ENCODE measurements at regions not wholly inside any gene's neighbourhood (a gene's known extent, or its start where the extent isn't known, plus 50 kb on each side); places are given as distances from the start of the nearest gene placed in this dataset.
A peak's percentile ranks its signal among the peaks of the same experiment; 100 is the strongest.
"Not testable (repeated sequence)": the region's sequence is repeated elsewhere in the genome, so short reads cannot be mapped to it uniquely, and the experiment has no call there.

- no peak for DNase-seq (ENCODE audit: low spot score)
These were observed 144.5 kb upstream of the KCNJ15 start for GRCh38 chr21:38112219-38112789.

DNA sequence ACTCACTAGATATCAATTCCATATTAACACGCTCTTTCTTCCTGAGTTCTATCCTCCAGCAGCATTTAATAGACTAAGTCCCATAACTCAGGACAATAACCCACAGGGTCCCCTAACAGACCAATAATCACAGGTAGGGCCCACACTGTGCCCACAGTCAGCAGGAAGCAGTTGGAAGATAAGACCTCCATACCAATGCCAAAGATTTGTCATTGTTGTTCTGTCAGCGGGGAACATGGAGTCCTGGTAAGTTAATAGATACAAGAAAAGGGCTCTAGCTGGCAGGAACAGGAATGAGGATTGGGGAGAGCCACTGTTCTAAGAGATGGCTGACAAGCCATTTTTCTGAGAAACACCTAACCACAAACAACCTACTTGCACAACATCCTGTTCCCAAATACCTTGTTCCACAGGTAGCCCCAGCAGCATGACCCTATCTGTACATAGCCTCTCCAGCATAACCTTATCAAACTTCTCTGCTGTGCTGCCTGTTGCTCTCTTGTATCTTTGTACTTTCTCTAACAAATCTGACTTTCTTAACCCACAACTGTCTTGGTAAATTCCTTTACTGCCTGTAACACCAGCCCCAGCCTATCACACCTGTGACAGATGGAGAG, 142.0 kb upstream of the KCNJ15 start:
- no peak for DNase-seq (ENCODE audit: low spot score)

DNA sequence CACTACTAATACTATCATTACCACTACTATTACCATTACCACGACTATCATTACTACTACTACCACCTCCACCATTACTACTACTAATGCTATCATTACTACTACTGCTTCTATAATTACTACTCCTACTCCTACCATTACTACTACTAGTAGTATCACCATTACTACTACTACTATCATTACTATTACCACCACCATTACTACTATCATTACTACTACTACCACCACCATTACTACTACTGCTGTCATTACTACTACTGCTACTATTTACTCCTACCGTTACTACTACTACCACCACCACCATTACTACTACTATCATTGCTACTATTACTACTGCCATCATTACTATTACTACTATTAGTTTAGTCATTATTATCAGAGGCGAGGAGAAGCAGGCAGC, 140.9 kb upstream of the KCNJ15 start:
- no peak for DNase-seq (ENCODE audit: low spot score)

DNA sequence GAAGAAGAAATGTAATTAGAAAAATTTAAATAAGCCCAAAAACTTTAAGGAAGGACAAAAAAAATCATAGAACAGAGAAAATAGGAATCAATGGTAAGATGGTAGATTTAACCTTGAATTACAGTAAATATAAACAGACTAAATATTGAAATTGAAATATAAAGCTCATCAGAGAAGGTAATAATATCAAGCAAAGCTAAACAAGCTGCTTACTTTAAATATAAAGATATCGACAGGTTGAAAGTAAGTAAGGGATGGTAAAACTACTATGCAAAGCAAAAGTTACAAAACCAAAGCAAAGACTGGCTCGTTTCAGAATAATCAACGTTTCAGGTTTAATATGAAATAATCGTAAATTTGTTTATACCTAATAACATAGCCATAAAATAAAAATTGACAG, 137.0 kb upstream of the KCNJ15 start:
- no peak for DNase-seq (ENCODE audit: low spot score)

GRCh38 chr21:38120679-38120983, 136.2 kb upstream of the KCNJ15 start:
- not testable (repeated sequence) for DNase-seq (ENCODE audit: low spot score)

- no peak for DNase-seq (ENCODE audit: low spot score)
These were observed 135.6 kb upstream of the KCNJ15 start for GRCh38 chr21:38120984-38121855.

- no peak for DNase-seq (ENCODE audit: low spot score)
These were observed 134.7 kb upstream of the KCNJ15 start for GRCh38 chr21:38121888-38122720.

GRCh38 chr21:38123626-38124025, 133.2 kb upstream of the KCNJ15 start:
- no peak for DNase-seq (ENCODE audit: low spot score)

DNA sequence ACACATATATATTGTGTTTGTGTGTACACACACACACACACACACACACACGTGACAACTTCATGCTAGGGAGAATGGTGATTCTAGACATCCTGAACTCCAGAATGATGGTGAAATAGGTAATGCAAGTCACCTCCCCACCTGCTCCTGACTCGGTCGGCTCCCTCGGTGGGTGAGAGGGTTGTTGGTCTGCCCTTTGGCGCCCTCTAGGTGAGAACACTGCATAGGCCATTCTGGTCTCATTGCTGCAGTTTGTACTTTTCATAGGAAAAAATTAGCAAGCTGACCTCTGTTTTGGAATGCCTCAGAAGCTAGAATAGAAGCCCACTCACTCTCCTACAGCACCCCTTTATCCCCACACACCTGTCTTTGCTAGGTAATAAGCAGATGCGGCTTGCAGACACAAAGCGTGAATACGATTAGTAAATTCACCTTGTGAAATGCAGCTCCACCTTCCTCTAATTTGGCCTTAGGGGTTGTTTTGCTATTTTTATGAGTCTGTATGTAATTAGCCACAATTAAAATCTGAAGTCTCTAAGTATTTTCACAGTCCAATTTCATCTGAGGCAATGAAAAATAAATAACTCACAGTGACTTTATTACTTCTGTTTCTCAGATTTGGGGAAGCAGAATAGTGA, 130.0 kb upstream of the KCNJ15 start:
- DNase-seq (ENCODE audit: low spot score): peak; percentile 54

DNA sequence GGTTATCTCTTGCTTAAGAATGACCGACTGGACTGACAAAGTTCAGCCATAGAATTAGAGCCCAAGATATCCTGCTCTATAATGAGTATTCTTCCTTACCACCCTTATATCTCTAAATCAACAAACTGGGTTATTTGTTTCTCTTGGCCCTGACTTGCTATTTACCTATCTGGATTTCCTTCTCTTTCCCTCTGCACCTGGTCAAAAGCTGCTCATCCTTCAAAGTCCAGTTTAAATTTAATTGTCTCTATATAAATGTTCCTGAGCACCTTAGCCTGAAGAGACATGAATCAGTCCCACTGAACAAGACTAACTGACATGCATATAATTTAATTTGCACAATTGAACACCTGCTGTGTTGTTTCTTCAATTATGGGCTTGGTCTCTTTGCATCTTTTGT, 127.1 kb upstream of the KCNJ15 start:
- DNase-seq (ENCODE audit: low spot score): no peak

- DNase-seq (ENCODE audit: low spot score): no peak
These were observed 123.6 kb upstream of the KCNJ15 start for GRCh38 chr21:38133240-38133639.

- DNase-seq (ENCODE audit: low spot score): no peak
These were observed 122.5 kb upstream of the KCNJ15 start for GRCh38 chr21:38134084-38134873.

DNA sequence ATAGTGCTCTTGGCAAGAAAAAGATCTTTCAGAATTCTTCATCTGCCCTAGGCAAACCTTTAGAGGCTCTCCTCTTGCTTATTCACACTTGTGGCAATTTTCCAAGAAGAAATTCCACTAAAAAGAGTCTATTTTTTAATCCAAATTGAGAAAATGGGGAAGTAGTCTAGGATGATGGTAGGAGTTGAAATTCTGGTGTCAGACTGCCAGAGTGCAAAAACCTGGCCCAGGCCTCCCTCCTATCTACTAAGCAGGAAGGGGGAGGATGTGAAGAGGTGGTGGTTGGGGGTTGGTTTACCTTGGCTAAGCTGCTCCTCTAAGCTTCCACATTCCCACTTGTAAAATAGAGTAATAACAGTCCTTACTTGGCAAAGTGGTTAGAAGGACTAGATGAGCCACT, 120.6 kb upstream of the KCNJ15 start:
- no peak for DNase-seq (ENCODE audit: low spot score)

DNA sequence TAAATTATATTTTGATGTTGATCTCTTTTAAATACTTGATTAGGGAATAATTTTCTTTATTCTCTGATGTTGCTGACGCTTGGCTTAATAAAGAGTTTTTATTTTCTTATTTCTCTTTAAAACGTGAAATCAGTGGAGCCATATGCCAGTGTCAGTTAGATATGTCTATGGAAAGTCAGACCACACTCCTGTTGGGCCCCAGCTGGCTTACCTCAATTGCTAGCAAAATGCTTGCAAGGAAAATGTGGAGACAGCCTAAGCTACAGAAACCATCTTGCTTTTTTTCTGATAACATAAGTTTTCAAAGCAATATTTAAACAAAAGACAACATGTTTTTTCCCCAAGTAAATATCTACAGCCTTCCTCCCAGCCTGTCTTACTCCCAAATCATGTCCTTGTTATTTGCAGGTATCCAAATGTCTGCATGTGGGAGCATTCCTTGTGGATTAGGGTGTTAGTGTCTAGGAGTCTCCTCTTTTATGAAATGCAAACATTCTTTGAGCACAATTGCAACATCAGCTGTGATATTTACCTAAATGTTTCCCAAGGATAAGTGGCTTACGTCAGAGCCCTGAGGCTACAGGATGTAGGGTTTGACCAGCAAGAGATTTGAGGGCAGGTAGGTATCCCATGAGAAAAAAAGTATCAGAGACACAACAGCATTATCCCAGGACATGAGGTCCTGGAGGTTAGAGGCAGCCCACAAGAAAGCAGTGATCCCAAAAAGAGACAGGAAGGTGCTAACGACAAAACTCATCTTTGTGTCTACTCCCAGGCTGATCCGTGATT, 117.2 kb upstream of the KCNJ15 start:
- DNase-seq (ENCODE audit: low spot score): no peak

- peak; percentile 38 for DNase-seq (ENCODE audit: low spot score)
These were observed 116.4 kb upstream of the KCNJ15 start for GRCh38 chr21:38140207-38140903.

- no peak for DNase-seq (ENCODE audit: low spot score)
These were observed 114.6 kb upstream of the KCNJ15 start for GRCh38 chr21:38142224-38142623.

DNA sequence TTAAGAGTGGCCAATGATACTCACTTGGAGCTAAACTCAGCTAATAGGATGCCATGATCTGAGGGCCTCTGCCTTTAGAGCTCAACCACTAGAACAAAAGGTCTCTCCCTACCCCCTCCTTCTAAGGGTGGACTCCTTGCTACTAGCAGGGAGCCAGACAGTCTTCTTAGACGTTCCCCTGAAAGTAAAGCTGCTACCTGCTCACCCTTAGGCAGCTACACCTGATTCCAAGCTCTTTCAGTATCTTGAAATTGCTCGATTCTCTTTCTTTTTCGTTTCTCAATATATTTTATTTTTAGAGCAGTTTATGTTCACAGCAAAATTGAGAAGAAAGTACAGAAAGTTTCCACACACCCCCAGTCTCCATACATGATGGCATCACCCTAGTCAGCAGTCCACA, 112.6 kb upstream of the KCNJ15 start:
- DNase-seq (ENCODE audit: low spot score): no peak

GRCh38 chr21:38145104-38145503, 111.7 kb upstream of the KCNJ15 start:
- no peak for DNase-seq (ENCODE audit: low spot score)

DNA sequence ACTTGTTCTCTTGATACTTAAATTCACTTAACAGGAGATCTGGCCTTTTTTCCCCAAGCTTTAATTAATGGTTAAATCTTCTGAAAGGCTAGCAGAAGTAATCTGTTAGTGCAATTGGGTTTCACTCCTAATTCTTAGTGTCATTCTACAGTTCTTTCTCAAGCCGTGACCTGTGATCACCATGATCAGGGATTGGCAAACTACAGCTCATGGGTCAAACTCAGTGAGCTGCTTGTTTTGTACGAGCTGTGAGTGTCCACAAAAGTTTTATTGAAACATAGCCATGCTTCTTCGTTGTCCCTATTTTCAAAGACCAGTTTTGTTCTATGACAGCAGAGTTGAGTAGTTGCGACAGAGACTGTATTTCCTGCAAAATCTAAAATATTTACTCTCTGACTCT, 109.4 kb upstream of the KCNJ15 start:
- DNase-seq (ENCODE audit: low spot score): no peak

DNA sequence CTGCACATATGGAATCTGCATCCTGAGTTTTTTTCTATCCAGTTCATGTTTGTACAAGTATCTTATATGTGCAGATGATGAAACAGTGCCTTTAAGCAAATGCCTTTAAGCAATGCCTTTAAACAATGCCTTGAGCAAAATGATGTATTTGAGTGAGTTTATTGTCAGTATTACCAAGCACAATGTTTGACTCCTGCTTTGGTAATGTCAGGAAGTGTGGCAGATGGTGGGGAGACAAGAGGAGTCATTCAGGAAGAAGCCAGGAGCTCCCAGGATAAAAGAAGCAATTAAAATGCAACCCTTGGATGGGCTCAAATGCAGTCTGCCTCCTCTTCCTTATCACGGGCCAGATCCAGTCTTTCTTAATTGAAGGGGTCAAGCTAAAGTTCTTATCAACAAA, 108.7 kb upstream of the KCNJ15 start:
- DNase-seq (ENCODE audit: low spot score): peak; percentile 21

Measured in Ammon's horn (tissue), 1 donor.